HUES6 (cell line): ENCODE measurements at regions not wholly inside any gene's neighbourhood (a gene's known extent, or its start where the extent isn't known, plus 50 kb on each side); places are given as distances from the start of the nearest gene placed in this dataset.

Experiments
- H3K27ac ChIP-seq: 2 replicates; pipeline ENCODE4 v1.7.0; 2013; ENCODE audit warnings: low read depth, mild to moderate bottlenecking, low read length, inconsistent platforms
- H3K27me3 ChIP-seq: 2 replicates; pipeline ENCODE4 v1.6.1; 2013; ENCODE audit warnings: low read length; ENCODE audit not compliant: control insufficient read depth, insufficient read depth
- H3K36me3 ChIP-seq: 2 replicates; pipeline ENCODE4 v1.6.1; 2013; ENCODE audit warnings: low read length; ENCODE audit not compliant: control insufficient read depth, insufficient read depth
- H3K4me1 ChIP-seq: 2 replicates; pipeline ENCODE4 v1.6.1; 2013; ENCODE audit warnings: low read length; ENCODE audit not compliant: control insufficient read depth, insufficient read depth
- H3K4me3 ChIP-seq: 2 replicates; pipeline ENCODE4 v1.5.1; 2013; ENCODE audit warnings: low read depth, low read length
- H3K9ac ChIP-seq: one replicate; pipeline ENCODE4 v1.6.1; 2013; ENCODE audit warnings: mild to moderate bottlenecking, low read length
- H3K9me3 ChIP-seq: 2 replicates; pipeline ENCODE4 v1.6.1; 2013; ENCODE audit warnings: low read depth, low read length; ENCODE audit not compliant: control insufficient read depth, insufficient read depth

DNA sequence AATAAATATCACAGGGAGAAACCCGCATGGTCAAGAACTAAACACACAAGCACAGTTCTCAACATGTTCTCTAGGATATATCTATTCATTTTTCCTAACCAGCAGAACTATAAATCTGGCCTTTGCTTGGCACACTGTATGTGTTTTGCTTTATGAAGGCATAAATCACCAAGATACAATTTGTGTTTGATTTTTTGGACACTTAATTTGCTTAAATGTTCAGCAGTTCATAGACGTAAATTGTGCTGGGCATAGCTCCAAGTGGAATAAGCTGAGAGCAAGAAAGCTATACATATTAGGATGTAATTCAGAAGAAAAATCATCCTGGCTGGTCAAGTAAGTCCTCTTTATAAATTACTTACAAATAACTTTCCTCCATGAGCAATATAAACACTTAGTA lies 341.5 kb upstream of the ATP5MC3 start:
- Histone ChIP-seq H3K9me3 (0 out of 2 replicates have a peak, but pooled peaks cover 3% of the 10 kb centered on the region), H3K4me3 (no peak overlapping the region), H3K27ac (no peak overlapping the region), H3K27me3 (no peaks in the 10 kb centered on the region), H3K9ac (no peak overlapping the region), H3K4me1 (peaks cover 9% of the 10 kb centered on the region; the same call in 1 of the 2 replicates), H3K36me3 (no peaks in the 10 kb centered on the region)

DNA sequence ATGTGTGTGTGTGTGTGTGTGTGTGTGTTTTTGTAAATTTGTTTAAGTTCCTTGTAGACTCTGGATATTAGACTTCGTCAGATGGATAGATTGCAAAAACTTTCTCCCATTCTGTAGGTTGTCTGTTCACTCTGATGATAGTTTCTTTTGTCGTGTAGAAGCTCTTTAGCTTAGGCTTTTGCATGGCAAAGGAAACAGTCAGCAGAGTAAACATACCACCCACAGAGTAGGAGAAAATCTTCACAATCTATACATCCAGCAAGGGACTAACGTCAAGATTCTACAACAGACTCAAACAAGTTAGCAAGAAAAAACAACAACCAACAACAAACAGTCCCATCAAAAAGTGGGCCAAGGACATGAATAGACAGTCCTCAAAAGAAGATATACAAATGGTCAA lies 336.7 kb upstream of the ATP5MC3 start:
- peaks cover 15% of the 10 kb centered on the region; the same call in 1 of the 2 replicates for H3K4me1 ChIP-seq
- H3K9me3 ChIP-seq = 0 out of 2 replicates have a peak, but pooled peaks cover 3% of the 10 kb centered on the region
- no peak overlapping the region for H3K9ac ChIP-seq
- no peaks in the 10 kb centered on the region for H3K27me3 ChIP-seq
- no peak overlapping the region for H3K27ac ChIP-seq
- H3K4me3 ChIP-seq = 0 out of 2 replicates have a peak overlapping the region, but pooled peaks have one; percentile 4
- no peaks in the 10 kb centered on the region for H3K36me3 ChIP-seq

DNA sequence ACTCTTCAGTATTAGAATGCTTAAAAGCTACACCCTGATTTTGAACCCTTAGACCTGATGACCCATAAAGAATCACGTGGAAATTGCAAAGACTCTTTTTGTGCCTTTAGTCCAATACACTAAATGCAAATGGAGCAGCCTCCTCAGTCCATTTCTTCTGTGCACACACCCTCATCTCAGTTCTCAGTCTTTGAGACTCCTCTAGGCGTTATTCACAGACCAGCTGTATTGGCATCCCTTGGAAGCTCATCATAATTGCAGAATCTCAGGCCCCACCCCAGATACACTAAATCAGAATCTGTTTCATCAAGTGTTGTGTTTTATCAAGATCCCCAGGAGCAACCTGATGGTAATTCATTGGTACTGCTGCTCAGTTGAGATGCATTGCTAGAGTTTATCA lies 335.0 kb upstream of the ATP5MC3 start:
- H3K9me3 ChIP-seq = 0 out of 2 replicates have a peak, but pooled peaks cover 3% of the 10 kb centered on the region
- H3K4me3 ChIP-seq = no peak overlapping the region
- H3K9ac ChIP-seq = no peak overlapping the region
- peaks cover 15% of the 10 kb centered on the region; the same call in 1 of the 2 replicates for H3K4me1 ChIP-seq
- no peaks in the 10 kb centered on the region for H3K36me3 ChIP-seq
- H3K27me3 ChIP-seq = no peaks in the 10 kb centered on the region
- no peak overlapping the region for H3K27ac ChIP-seq

DNA sequence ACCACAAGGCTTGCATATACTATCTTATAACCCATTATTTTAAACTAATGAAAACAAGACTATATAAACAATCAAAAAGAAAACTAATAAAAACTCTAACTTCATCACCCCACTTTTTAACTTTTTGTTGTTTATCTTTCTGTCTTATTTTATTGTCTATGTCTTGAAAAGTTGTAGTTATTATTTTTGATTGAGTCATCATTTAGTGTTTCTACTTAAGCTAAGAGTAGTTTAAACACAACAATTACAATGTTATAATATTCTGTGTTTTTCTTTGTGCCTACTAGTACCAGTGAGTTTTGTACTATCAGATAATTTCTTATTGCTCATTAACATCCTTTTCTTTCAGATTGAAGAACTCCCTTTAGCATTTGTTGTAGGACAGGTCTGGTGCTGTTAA lies 318.7 kb upstream of the ATP5MC3 start:
- Histone ChIP-seq H3K9ac (no peak overlapping the region), H3K4me3 (no peak overlapping the region), H3K4me1 (no peaks in the 10 kb centered on the region), H3K36me3 (no peaks in the 10 kb centered on the region), H3K9me3 (no peaks in the 10 kb centered on the region), H3K27ac (no peak overlapping the region), H3K27me3 (no peaks in the 10 kb centered on the region)

DNA sequence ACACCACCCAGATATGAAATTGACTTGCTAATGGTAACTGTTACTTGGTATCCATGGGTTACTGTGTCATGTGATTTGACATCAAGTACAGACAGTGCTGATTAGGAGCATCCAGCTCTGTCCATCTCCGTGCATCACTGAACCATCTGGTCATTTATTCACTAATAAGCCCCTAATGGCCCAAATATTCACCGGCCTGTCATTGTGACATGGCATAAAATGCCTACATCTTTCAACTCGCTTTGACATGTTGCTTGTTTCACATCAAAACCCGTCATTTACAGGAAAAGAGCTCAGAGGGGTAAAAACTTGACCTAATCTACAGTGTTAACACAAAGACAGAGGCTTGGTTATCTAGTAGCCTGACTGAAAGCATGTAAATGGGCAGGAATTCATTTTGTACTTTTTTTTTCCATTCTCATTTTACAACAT lies 308.9 kb upstream of the ATP5MC3 start:
- no peak overlapping the region for H3K27ac ChIP-seq

DNA sequence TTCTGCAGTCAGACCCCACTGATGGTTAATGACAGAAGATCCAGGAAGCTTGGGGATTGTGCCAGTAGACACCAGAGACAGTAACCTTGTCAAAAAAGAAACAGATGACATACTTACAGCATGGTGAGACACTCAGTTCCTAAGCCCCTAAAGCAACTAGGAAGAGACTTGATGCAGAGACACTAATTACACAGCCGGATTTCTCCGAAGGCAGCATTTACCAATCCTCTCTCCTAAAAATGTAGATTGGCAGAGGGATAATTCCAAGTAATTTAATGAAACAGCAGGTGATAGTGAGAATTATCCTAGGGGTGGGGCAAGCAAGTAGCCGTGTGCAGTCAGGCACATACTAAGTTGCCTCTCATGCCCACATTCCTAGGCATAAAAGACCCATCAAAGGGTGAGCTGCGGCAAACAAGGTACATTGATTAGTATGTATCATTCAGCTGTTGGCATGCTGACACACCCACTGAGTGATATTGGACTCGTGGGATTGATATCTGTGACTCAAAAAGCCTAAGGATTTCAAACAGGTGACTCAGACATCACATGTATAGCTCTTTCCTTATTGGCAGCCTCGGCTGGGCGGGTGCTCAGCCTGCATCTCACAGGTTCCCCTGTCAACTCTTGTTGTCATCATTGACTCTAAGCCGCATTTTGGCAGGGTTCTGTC lies 296.7 kb upstream of the ATP5MC3 start:
- no peaks in the 10 kb centered on the region for H3K36me3 ChIP-seq
- H3K9ac ChIP-seq = no peak overlapping the region
- H3K9me3 ChIP-seq = no peaks in the 10 kb centered on the region
- no peak overlapping the region for H3K27ac ChIP-seq
- H3K27me3 ChIP-seq = no peaks in the 10 kb centered on the region
- H3K4me3 ChIP-seq = no peak overlapping the region
- no peaks in the 10 kb centered on the region; the same call in 1 of the 2 replicates for H3K4me1 ChIP-seq

More for the DNA sequence above, 308.9 kb upstream of the ATP5MC3 start:
- no peaks in the 10 kb centered on the region for H3K9me3 ChIP-seq
- no peak overlapping the region for H3K4me3 ChIP-seq
- H3K9ac ChIP-seq = no peak overlapping the region
- H3K27me3 ChIP-seq = no peaks in the 10 kb centered on the region
- no peaks in the 10 kb centered on the region for H3K4me1 ChIP-seq
- no peaks in the 10 kb centered on the region for H3K36me3 ChIP-seq

DNA sequence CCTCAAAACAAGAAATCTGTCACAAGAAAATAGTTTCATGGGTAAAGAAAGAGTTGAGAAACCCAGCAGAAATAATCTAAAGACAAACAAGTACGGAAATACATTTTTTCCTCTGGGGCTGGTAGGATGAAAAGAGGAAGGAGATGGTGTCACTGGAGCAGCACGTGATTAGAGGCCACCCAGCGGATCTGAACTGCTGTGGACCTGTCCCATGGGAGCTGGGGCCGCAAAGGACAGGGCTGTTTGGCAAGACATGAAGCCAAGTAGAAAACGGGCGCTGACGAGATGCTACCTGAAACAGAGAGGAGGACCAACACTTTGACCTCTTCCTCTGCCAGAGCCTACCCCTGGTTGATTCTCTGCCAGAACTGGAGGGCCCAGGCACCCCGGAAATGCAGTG lies 295.4 kb upstream of the ATP5MC3 start:
- Histone ChIP-seq H3K9ac (no peak overlapping the region), H3K4me3 (no peak overlapping the region)

DNA sequence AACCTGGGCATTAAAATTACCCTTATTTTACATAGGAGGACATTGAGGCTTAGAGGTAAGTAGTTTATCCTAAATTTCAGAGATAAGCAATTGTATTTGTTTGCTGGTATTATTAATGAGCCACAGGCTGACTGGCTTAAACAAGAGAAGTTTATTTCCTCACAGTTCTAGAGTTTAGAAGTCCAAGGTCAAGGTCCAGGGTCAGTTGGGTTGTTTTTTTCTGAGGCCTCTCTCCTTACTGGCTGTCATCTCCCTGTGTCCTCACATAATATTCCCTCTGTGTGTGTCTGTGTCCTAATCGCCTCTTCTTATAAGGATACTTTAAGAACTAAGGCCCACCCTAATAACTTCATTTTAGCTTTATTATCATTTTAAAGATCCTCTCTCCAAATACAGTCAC lies 294.9 kb upstream of the ATP5MC3 start:
- H3K9ac ChIP-seq = no peak overlapping the region

More for the DNA sequence above, 295.4 kb upstream of the ATP5MC3 start:
- Histone ChIP-seq H3K9me3 (peaks cover 3% of the 10 kb centered on the region; the same call in 1 of the 2 replicates), H3K36me3 (no peaks in the 10 kb centered on the region), H3K4me1 (no peaks in the 10 kb centered on the region; the same call in 1 of the 2 replicates), H3K27ac (no peak overlapping the region), H3K27me3 (no peaks in the 10 kb centered on the region)

DNA sequence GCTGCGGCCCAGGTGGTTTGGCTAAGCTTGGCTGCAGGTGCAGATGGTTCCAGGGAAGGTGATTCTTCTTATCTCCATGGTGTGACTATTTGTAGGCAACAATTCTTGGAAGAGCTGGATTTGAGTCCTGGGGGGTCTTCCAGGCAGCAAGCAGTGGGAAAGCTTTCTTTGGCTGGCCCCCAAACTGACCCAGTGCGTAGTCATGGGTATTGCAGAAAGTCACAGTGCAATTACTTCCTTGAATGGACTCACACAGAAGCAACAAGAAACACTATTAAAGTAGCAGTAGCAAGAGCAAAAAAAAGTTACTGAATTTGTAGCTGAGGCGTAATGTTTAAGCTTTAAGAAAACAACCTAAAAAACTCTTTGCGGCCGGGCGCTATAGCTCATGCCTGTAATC lies 293.6 kb upstream of the ATP5MC3 start:
- H3K27me3 ChIP-seq = no peaks in the 10 kb centered on the region
- H3K9me3 ChIP-seq = peaks cover 3% of the 10 kb centered on the region; the same call in 1 of the 2 replicates

More for the DNA sequence above, 294.9 kb upstream of the ATP5MC3 start:
- H3K4me1 ChIP-seq = no peaks in the 10 kb centered on the region; the same call in 1 of the 2 replicates
- no peaks in the 10 kb centered on the region for H3K36me3 ChIP-seq
- H3K27me3 ChIP-seq = no peaks in the 10 kb centered on the region
- peaks cover 3% of the 10 kb centered on the region; the same call in 1 of the 2 replicates for H3K9me3 ChIP-seq
- no peak overlapping the region for H3K27ac ChIP-seq
- H3K4me3 ChIP-seq = no peak overlapping the region

DNA sequence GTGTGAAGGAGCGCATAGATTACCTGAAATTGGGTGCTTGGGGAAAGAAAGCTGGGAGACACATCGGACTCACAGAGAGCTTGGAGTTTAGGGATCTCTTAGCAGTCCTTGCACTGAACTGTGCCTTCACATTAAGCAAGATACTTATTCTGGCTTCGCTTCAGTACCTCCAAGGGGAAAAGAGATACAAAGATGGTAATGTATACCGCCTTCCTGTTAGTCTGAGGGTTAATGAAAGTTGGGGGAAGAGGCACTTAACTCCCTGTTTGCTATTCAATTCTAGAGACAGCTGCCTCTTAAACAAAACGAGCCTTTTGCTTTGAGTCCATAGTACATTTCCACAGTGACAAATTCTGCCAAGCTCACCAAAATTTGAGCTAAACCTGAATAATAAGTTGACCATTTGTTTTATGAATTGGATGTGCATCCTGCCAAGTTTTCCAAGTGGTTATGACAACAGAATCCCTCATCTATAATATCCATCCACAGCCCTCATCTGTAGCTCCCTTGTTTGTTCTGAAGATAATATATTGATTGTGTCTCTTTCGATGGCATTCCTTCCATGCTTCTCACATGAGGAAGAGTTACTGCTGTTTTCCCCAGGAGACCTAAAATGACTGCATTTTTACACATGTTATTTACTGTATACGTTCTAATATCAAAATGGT lies 287.1 kb upstream of the ATP5MC3 start:
- no peaks in the 10 kb centered on the region for H3K36me3 ChIP-seq
- H3K9me3 ChIP-seq = peaks cover 3% of the 10 kb centered on the region; the same call in 1 of the 2 replicates
- H3K9ac ChIP-seq = no peak overlapping the region
- no peaks in the 10 kb centered on the region for H3K27me3 ChIP-seq
- H3K27ac ChIP-seq = no peak overlapping the region
- H3K4me3 ChIP-seq = no peak overlapping the region
- H3K4me1 ChIP-seq = peaks cover 16% of the 10 kb centered on the region

More for the DNA sequence above, 293.6 kb upstream of the ATP5MC3 start:
- no peak overlapping the region for H3K27ac ChIP-seq
- H3K36me3 ChIP-seq = no peaks in the 10 kb centered on the region
- no peak overlapping the region for H3K4me3 ChIP-seq
- H3K9ac ChIP-seq = no peak overlapping the region
- no peaks in the 10 kb centered on the region for H3K4me1 ChIP-seq

DNA sequence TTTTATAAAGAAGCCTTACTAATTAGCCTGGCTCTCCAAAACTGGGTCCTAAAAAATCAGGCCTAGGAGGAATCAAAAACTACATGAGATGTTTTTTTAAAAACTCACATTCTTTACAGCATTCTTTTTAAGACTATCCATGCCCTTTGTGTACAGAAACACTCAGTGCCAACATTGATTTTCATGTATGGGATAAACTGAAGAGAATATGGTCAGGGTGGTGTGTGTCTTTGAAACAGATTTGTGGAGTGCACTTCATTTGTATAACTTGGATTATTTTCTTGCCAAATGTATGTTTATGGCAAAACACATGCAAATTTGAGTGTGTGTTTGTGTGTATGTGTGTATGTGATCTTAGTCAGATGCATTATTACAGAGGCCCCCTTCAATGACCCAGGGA lies 283.6 kb upstream of the ATP5MC3 start:
- Histone ChIP-seq H3K4me3 (no peak overlapping the region), H3K36me3 (no peaks in the 10 kb centered on the region), H3K9me3 (peaks cover 14% of the 10 kb centered on the region), H3K27ac (no peak overlapping the region), H3K4me1 (peaks cover 16% of the 10 kb centered on the region), H3K9ac (no peak overlapping the region), H3K27me3 (no peaks in the 10 kb centered on the region)
